Panc1 (cell line): ENCODE measurements at regions not wholly inside any gene's neighbourhood (a gene's known extent, or its start where the extent isn't known, plus 50 kb on each side); places are given as distances from the start of the nearest gene placed in this dataset.

Source experiments
- CTCF ChIP-seq: fragments of 450-650 bp; IDR thresholded peaks from 2 replicates; pipeline ENCODE4 v1.5.1; 2017; ENCODE audit warnings: mild to moderate bottlenecking
- POLR2AphosphoS5 ChIP-seq: IDR thresholded peaks from 2 replicates; pipeline ENCODE4 v1.6.1; 2012; ENCODE audit warnings: mild to moderate bottlenecking, low read depth, low read length, moderate library complexity
- TCF7L2 ChIP-seq: IDR thresholded peaks from 2 replicates; pipeline ENCODE4 v1.6.1; 2011; ENCODE audit warnings: mild to moderate bottlenecking, low read depth, low read length, inconsistent platforms

- TF ChIP-seq CTCF (no peak), POLR2AphosphoS5 (no peak), TCF7L2 (no peak)
Observed at GRCh38 chr10:28072573-28072972, 73.7 kb upstream of the ODAD2 start.
